Adrenal gland (tissue), 5 donors: ENCODE measurements at regions not wholly inside any gene's neighbourhood (a gene's known extent, or its start where the extent isn't known, plus 50 kb on each side); places are given as distances from the start of the nearest gene placed in this dataset.

Experiments used
- POLR2A ChIP-seq, 2 donors: fragments of 450-650 bp; IDR thresholded peaks; one replicate each; pipeline ENCODE4 v1.6.1; 2017; ENCODE audit warnings: antibody characterized with exemption in 2 of 2, mild to moderate bottlenecking in 2 of 2, moderate library complexity in 1 of 2
- TF ChIP-seq, protein P1 (sequence below), 6 experiments: fragments of 450-650 bp in 4 of 6; fragments of 200-600 bp in 2 of 6; sonication (generic) in 1 of 6; IDR thresholded peaks; 1 replicate in 5 of 6; 2 replicates in 1 of 6; pipeline versions ENCODE4 v1.5.1 to v1.8.0; 2016 to 2021; ENCODE audit warnings: antibody characterized with exemption in 6 of 6, mild to moderate bottlenecking in 2 of 6, moderate library complexity in 1 of 6
- donor health status: DM: no; HTN: no; CAD: no.

DNA sequence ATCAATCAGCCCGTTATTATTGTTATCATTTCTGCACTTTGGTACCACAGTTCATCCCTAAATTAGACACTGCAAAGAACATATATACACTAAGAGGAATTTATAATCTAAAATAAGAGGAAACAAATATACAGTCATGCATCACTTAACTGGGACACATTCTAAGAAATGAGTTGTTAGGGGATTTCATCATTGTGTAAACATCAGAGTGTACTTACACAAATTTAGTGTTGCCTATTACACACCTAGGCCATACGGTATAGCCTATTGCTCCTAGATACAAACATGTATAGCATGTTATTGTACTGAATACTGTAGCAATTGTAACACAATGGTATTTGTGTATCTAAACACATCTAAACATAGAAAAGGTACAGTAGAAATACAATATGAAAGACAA, 190.5 kb downstream of the BMP4 start:
- TF ChIP-seq, protein P1, sequence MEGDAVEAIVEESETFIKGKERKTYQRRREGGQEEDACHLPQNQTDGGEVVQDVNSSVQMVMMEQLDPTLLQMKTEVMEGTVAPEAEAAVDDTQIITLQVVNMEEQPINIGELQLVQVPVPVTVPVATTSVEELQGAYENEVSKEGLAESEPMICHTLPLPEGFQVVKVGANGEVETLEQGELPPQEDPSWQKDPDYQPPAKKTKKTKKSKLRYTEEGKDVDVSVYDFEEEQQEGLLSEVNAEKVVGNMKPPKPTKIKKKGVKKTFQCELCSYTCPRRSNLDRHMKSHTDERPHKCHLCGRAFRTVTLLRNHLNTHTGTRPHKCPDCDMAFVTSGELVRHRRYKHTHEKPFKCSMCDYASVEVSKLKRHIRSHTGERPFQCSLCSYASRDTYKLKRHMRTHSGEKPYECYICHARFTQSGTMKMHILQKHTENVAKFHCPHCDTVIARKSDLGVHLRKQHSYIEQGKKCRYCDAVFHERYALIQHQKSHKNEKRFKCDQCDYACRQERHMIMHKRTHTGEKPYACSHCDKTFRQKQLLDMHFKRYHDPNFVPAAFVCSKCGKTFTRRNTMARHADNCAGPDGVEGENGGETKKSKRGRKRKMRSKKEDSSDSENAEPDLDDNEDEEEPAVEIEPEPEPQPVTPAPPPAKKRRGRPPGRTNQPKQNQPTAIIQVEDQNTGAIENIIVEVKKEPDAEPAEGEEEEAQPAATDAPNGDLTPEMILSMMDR (IDR thresholded peaks at IDR 0.05), result no peak
- TF ChIP-seq POLR2A (IDR thresholded peaks at IDR 0.05), result no peak
